Loucy (cell line): ENCODE measurements at regions not wholly inside any gene's neighbourhood (a gene's known extent, or its start where the extent isn't known, plus 50 kb on each side); places are given as distances from the start of the nearest gene placed in this dataset.

Experiments used
- EZH2phosphoT487 ChIP-seq: fragments of 200-600 bp; IDR thresholded peaks from 2 replicates; pipeline ENCODE4 v1.6.1; 2018; ENCODE audit warnings: antibody characterized with exemption, mild to moderate bottlenecking, moderate library complexity, borderline replicate concordance
- TF ChIP-seq, protein P1 (sequence below): fragments of 200-600 bp; sonication (generic); conservative IDR thresholded peaks from 2 replicates; pipeline ENCODE4 v1.5.1; 2014; ENCODE audit warnings: mild to moderate bottlenecking, antibody characterized with exemption, low read length

DNA sequence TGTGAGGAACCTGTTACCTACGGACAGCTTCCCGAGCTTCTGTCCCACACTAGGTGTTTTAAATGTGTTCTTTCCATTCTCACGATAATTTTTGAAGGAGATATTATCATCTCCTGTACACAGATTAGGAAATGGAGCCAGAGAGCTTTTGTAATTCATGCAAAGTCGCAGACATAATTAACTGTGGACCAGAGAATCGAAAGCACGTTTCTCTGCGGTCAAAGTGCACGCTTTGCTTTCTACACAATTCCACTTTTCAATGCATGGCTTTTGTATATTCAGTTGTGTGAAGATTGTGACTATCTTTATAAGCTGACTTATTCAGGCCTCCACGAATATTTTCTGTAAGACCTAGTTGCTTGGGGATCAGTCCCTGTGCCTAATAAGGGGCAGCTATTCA, 81.7 kb upstream of the SLC10A2 start:
- TF ChIP-seq, protein P1, sequence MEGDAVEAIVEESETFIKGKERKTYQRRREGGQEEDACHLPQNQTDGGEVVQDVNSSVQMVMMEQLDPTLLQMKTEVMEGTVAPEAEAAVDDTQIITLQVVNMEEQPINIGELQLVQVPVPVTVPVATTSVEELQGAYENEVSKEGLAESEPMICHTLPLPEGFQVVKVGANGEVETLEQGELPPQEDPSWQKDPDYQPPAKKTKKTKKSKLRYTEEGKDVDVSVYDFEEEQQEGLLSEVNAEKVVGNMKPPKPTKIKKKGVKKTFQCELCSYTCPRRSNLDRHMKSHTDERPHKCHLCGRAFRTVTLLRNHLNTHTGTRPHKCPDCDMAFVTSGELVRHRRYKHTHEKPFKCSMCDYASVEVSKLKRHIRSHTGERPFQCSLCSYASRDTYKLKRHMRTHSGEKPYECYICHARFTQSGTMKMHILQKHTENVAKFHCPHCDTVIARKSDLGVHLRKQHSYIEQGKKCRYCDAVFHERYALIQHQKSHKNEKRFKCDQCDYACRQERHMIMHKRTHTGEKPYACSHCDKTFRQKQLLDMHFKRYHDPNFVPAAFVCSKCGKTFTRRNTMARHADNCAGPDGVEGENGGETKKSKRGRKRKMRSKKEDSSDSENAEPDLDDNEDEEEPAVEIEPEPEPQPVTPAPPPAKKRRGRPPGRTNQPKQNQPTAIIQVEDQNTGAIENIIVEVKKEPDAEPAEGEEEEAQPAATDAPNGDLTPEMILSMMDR = no peak
- no peak for TF ChIP-seq EZH2phosphoT487
